BE2C (cell line): ENCODE measurements at regions not wholly inside any gene's neighbourhood (a gene's known extent, or its start where the extent isn't known, plus 50 kb on each side); places are given as distances from the start of the nearest gene placed in this dataset.

ENCODE experiments used
- DNase-seq: peaks from one replicate; pipeline ENCODE4 v3.0.0-alpha.2; 2020
- H3K27me3 ChIP-seq: fragments of 250-450 bp; sonication (Bioruptor Pico); 2 replicates; pipeline ENCODE4 v1.5.1; 2020; ENCODE audit warnings: mild to moderate bottlenecking
- H3K36me3 ChIP-seq: fragments of 250-450 bp; sonication (Bioruptor Pico); 2 replicates; pipeline ENCODE4 v1.5.1; 2020; ENCODE audit warnings: mild to moderate bottlenecking
- H3K4me1 ChIP-seq: fragments of 250-450 bp; sonication (Bioruptor Pico); 2 replicates; pipeline ENCODE4 v1.5.1; 2020
- H3K4me3 ChIP-seq: 2 replicates; pipeline ENCODE4 v1.5.1; 2011; ENCODE audit warnings: low read depth, low read length
- H3K9me3 ChIP-seq: fragments of 250-450 bp; sonication (Bioruptor Pico); 2 replicates; pipeline ENCODE4 v1.5.1; 2020
- CTCF ChIP-seq: IDR thresholded peaks from 2 replicates; pipeline ENCODE4 v1.5.1; 2012; ENCODE audit warnings: mild to moderate bottlenecking, low read depth, low read length

GRCh38 chr4:25513814-25514213 is 136.8 kb downstream of the ANAPC4 start:
- Histone ChIP-seq H3K36me3 (no peaks in the 10 kb centered on the region), H3K4me3 (no peak overlapping the region), H3K27me3 (0 out of 2 replicates have a peak, but pooled peaks cover 2% of the 10 kb centered on the region), H3K4me1 (no peaks in the 10 kb centered on the region), H3K9me3 (no peaks in the 10 kb centered on the region)
- DNase-seq, result no peak
- TF ChIP-seq CTCF, result no peak

- Histone ChIP-seq H3K4me3 (no peak overlapping the region), H3K9me3 (no peaks in the 10 kb centered on the region)
These were observed 132.2 kb upstream of the SLC34A2 start for GRCh38 chr4:25523405-25523804.

GRCh38 chr4:25524663-25525062 is 131.0 kb upstream of the SLC34A2 start:
- H3K27me3 ChIP-seq, result no peaks in the 10 kb centered on the region
- no peak for DNase-seq
- no peaks in the 10 kb centered on the region for H3K9me3 ChIP-seq
- TF ChIP-seq CTCF, result no peak
- H3K4me1 ChIP-seq, result no peaks in the 10 kb centered on the region
- H3K4me3 ChIP-seq, result no peak overlapping the region
- no peaks in the 10 kb centered on the region for H3K36me3 ChIP-seq

More at GRCh38 chr4:25523405-25523804, 132.2 kb upstream of the SLC34A2 start:
- no peaks in the 10 kb centered on the region for H3K36me3 ChIP-seq
- no peaks in the 10 kb centered on the region for H3K4me1 ChIP-seq
- TF ChIP-seq CTCF, result no peak
- DNase-seq, result no peak
- no peaks in the 10 kb centered on the region for H3K27me3 ChIP-seq

GRCh38 chr4:25525896-25526295 is 129.8 kb upstream of the SLC34A2 start:
- no peaks in the 10 kb centered on the region for H3K9me3 ChIP-seq
- H3K36me3 ChIP-seq, result no peaks in the 10 kb centered on the region
- H3K4me3 ChIP-seq, result no peak overlapping the region
- TF ChIP-seq CTCF, result no peak
- H3K27me3 ChIP-seq, result no peaks in the 10 kb centered on the region
- no peak for DNase-seq
- H3K4me1 ChIP-seq, result no peaks in the 10 kb centered on the region

- H3K27me3 ChIP-seq, result no peaks in the 10 kb centered on the region
- no peak for TF ChIP-seq CTCF
- no peak for DNase-seq
- no peak overlapping the region for H3K4me3 ChIP-seq
- H3K9me3 ChIP-seq, result no peaks in the 10 kb centered on the region
- H3K36me3 ChIP-seq, result no peaks in the 10 kb centered on the region
- H3K4me1 ChIP-seq, result no peaks in the 10 kb centered on the region
These were observed 128.6 kb upstream of the SLC34A2 start for GRCh38 chr4:25527034-25527433.

GRCh38 chr4:25528391-25528790 is 127.3 kb upstream of the SLC34A2 start:
- Histone ChIP-seq H3K27me3 (no peaks in the 10 kb centered on the region), H3K36me3 (no peaks in the 10 kb centered on the region), H3K9me3 (no peaks in the 10 kb centered on the region), H3K4me1 (no peaks in the 10 kb centered on the region), H3K4me3 (no peak overlapping the region)
- DNase-seq, result no peak
- TF ChIP-seq CTCF, result no peak
